ENCODE measurements at regions not wholly inside any gene's neighbourhood (a gene's known extent, or its start where the extent isn't known, plus 50 kb on each side); places are given as distances from the start of the nearest gene placed in this dataset.

- POLR2A ChIA-PET = no interaction called here
- DNase-seq = no peak
- CTCF ChIA-PET = interaction anchor here (0.7 kb wide), 1 partner anchor 53 kb away, joined by 3 read pairs; no protein-coding TSS in a partner anchor
- WGBS (ENCODE audit: low lambda C conversion rate) = 60% methylated on average over 4 of the region's 4 CpGs
- no peaks in the 10 kb centered on the region for H4K20me1 ChIP-seq (ENCODE audit: insufficient read depth)
- no peaks in the 10 kb centered on the region for H3K27me3 ChIP-seq (ENCODE audit: insufficient read depth)
- H3K9me2 ChIP-seq = no peaks in the 10 kb centered on the region
- no peak for TF ChIP-seq RCOR1 (IDR thresholded peaks at IDR 0.05; ENCODE audit: low read length)
- no peaks in the 10 kb centered on the region for H3K79me2 ChIP-seq (ENCODE audit: insufficient read depth)
- H3K4me2 ChIP-seq = no peak overlapping the region
- H3F3A ChIP-seq (replicated peaks; ENCODE audit: insufficient read depth) = no peaks in the 10 kb centered on the region
- no peak overlapping the region for H3K27ac ChIP-seq (ENCODE audit: low read depth in 2 of 2, low read length in 1 of 2)
- no peaks in the 10 kb centered on the region for H3K9me3 ChIP-seq
- H3K36me3 ChIP-seq (replicated peaks in 1 of 2; ENCODE audit: control insufficient read depth in 1 of 2, insufficient read depth in 2 of 2, low read length in 1 of 2) = no peaks in the 10 kb centered on the region
- H3K4me1 ChIP-seq (ENCODE audit: control insufficient read depth in 1 of 2, insufficient read depth in 2 of 2, low read depth in 1 of 2, low read length in 1 of 2) = no peaks in the 10 kb centered on the region
- no peak overlapping the region for H3K9ac ChIP-seq
- H3K4me3 ChIP-seq (ENCODE audit: low read depth in 2 of 2, low read length in 1 of 2) = no peak overlapping the region
- no peak overlapping the region for H2AFZ ChIP-seq (ENCODE audit: low read depth)
Measured at GRCh38 chr15:81686021-81686420, 312.0 kb upstream of the TMC3 start.

- Histone ChIP-seq H2AFZ (ENCODE audit: low read depth) (no peak overlapping the region), H3K9ac (no peak overlapping the region), H3K27me3 (ENCODE audit: insufficient read depth) (no peaks in the 10 kb centered on the region), H3K36me3 (replicated peaks in 1 of 2; ENCODE audit: control insufficient read depth in 1 of 2, insufficient read depth in 2 of 2, low read length in 1 of 2) (no peaks in the 10 kb centered on the region), H3K9me2 (no peaks in the 10 kb centered on the region), H4K20me1 (ENCODE audit: insufficient read depth) (no peaks in the 10 kb centered on the region), H3F3A (replicated peaks; ENCODE audit: insufficient read depth) (no peaks in the 10 kb centered on the region), H3K9me3 (no peaks in the 10 kb centered on the region), H3K4me2 (no peak overlapping the region), H3K4me3 (ENCODE audit: low read depth in 2 of 2, low read length in 1 of 2) (no peak overlapping the region), H3K27ac (ENCODE audit: low read depth in 2 of 2, low read length in 1 of 2) (no peak overlapping the region), H3K79me2 (ENCODE audit: insufficient read depth) (no peaks in the 10 kb centered on the region), H3K4me1 (ENCODE audit: control insufficient read depth in 1 of 2, insufficient read depth in 2 of 2, low read depth in 1 of 2, low read length in 1 of 2) (no peaks in the 10 kb centered on the region)
- DNase-seq = no peak
- no peak for TF ChIP-seq YY1 (IDR thresholded peaks at IDR 0.05; ENCODE audit: low read depth)
- no peak for TF ChIP-seq GABPA (IDR thresholded peaks at IDR 0.05; ENCODE audit: low read depth)
- TF ChIP-seq EZH2phosphoT487 (IDR thresholded peaks at IDR 0.05; ENCODE audit: borderline replicate concordance, low read depth) = no peak
- TF ChIP-seq MAX (IDR thresholded peaks at IDR 0.05; ENCODE audit: low read depth) = no peak
- no peak for TF ChIP-seq TCF12 (IDR thresholded peaks at IDR 0.05)
- TF ChIP-seq SIN3A (IDR thresholded peaks at IDR 0.05; ENCODE audit: borderline replicate concordance, low read depth, low read length) = no peak
- TF ChIP-seq FOXJ3 (CRISPR knock-in tag; IDR thresholded peaks at IDR 0.05) = no peak
- no peak for TF ChIP-seq RCOR1 (IDR thresholded peaks at IDR 0.05; ENCODE audit: low read length)
- TF ChIP-seq GATA2 (CRISPR knock-in tag; IDR thresholded peaks at IDR 0.05) = no peak
- no peak for TF ChIP-seq REST (IDR thresholded peaks at IDR 0.05; ENCODE audit: low read depth, low read length)
- TF ChIP-seq RFX5 (IDR thresholded peaks at IDR 0.05; ENCODE audit: low read length) = no peak
- no peak for TF ChIP-seq ZBTB33 (IDR thresholded peaks at IDR 0.05; ENCODE audit: borderline replicate concordance, low read depth)
- TF ChIP-seq USF2 (IDR thresholded peaks at IDR 0.05; ENCODE audit: borderline replicate concordance, low read depth, low read length) = no peak
- no peak for TF ChIP-seq TEAD4 (IDR thresholded peaks at IDR 0.05; ENCODE audit: borderline replicate concordance, insufficient read depth)
- no peak for TF ChIP-seq NRF1 (IDR thresholded peaks at IDR 0.05; ENCODE audit: low read depth, low read length)
- CTCF ChIA-PET = interaction anchor here (0.7 kb wide), 1 partner anchor 54 kb away, joined by 3 read pairs; no protein-coding TSS in a partner anchor
- POLR2A ChIA-PET = no interaction called here
Measured at GRCh38 chr15:81685237-81685636, 311.2 kb upstream of the TMC3 start.
